ENCODE measurements at regions not wholly inside any gene's neighbourhood (a gene's known extent, or its start where the extent isn't known, plus 50 kb on each side); places are given as distances from the start of the nearest gene placed in this dataset.

DNA sequence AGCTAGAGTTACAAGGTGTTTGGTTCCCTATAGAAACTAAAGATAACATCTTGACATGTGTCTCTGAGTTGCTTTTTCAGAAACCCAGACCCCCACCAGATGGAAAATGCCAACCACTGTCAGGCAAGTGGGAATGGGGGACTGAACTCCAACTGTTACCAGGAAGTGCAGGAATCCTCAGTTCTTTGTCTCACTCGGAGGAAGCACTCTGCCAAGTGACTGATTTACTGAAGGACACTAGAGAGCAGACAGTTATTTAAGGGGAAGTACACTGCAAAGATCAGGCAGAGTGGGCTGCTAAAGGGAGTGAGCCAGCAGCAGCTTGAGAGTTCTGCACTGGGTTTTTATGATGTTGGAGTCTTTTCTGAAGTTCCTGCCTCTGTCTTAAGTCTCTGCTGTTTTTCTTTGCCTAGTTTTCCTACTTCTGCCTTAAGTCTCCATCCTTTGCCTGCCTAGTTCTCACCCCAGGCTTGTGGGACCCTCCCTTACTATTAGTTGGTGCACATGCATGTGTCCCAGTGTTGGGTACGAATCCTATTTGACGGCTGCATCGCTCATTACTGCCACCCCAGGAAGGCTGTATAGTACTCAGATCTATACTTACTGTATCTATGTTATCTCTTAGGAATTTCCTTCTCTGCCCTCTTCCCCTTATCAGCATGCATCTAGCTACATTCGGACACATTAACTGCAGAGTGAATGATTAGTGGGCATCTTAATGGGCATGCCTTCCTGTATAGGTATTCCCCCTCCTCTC lies 97.1 kb downstream of the TEX51 start:
- H3K4me1 ChIP-seq (ENCODE audit: control insufficient read depth, extremely low read depth, insufficient read depth, low read length), result no peaks in the 10 kb centered on the region

DNA sequence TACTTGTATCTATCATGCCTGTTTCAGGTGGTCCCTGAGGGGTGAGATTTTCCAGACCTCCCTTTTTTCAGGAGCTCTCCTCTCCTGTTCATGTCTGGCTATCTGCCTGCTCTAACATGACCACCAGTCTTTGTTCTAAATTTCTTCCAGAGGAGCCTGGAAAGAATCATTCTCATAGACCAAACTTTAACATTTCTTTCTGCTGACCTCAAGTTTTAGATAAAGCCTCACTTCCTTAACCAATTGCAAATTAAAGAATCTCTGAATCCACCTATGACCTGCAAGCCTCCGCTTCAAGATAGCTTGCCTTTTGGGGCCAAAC lies 97.6 kb downstream of the TEX51 start:
- Histone ChIP-seq H4K20me1 (ENCODE audit: control insufficient read depth, extremely low read depth, insufficient read depth, low read length) (no peaks in the 10 kb centered on the region), H3K4me3 (replicated peaks in 1 of 4; ENCODE audit: control extremely low read depth in 1 of 4, insufficient read depth in 1 of 4, low read depth in 3 of 4, low read length in 4 of 4) (no peak overlapping the region), H3K27me3 (ENCODE audit: control insufficient read depth, insufficient read depth, low read length) (no peaks in the 10 kb centered on the region), H3K9ac (ENCODE audit: insufficient read depth, low read length) (no peak overlapping the region), H2AFZ (ENCODE audit: low read length) (no peak overlapping the region), H3K36me3 (ENCODE audit: control insufficient read depth, insufficient read depth, low read length) (no peaks in the 10 kb centered on the region), H3K79me2 (ENCODE audit: control insufficient read depth, insufficient read depth, low read length) (no peaks in the 10 kb centered on the region), H3K4me2 (ENCODE audit: extremely low read depth, insufficient read depth, low read length) (no peak overlapping the region), H3K27ac (ENCODE audit: insufficient read depth, low read length) (no peak overlapping the region), H3K4me1 (ENCODE audit: control insufficient read depth, extremely low read depth, insufficient read depth, low read length) (no peaks in the 10 kb centered on the region), H3K9me3 (ENCODE audit: control insufficient read depth, insufficient read depth, low read depth, low read length) (no peaks in the 10 kb centered on the region)
- DNase-seq (ENCODE audit: low read depth in 2 of 2), result no peak
- TF ChIP-seq EZH2 (IDR thresholded peaks at IDR 0.05; ENCODE audit: low read length, missing control alignments) (no peak), CTCF (conservative IDR thresholded peaks at IDR 0.05 in 1 of 2, IDR thresholded peaks at IDR 0.05 in 1 of 2; ENCODE audit: low read depth in 1 of 2, low read length in 2 of 2) (no peak)

More for the DNA sequence above, 97.1 kb downstream of the TEX51 start:
- H3K4me3 ChIP-seq (replicated peaks in 1 of 4; ENCODE audit: control extremely low read depth in 1 of 4, insufficient read depth in 1 of 4, low read depth in 3 of 4, low read length in 4 of 4), result no peak overlapping the region
- H2AFZ ChIP-seq (ENCODE audit: low read length), result no peak overlapping the region
- H3K9ac ChIP-seq (ENCODE audit: insufficient read depth, low read length), result no peak overlapping the region
- H3K27me3 ChIP-seq (ENCODE audit: control insufficient read depth, insufficient read depth, low read length), result no peaks in the 10 kb centered on the region
- no peak overlapping the region for H3K27ac ChIP-seq (ENCODE audit: insufficient read depth, low read length)
- no peaks in the 10 kb centered on the region for H3K9me3 ChIP-seq (ENCODE audit: control insufficient read depth, insufficient read depth, low read depth, low read length)
- no peak overlapping the region for H3K4me2 ChIP-seq (ENCODE audit: extremely low read depth, insufficient read depth, low read length)
- TF ChIP-seq CTCF (conservative IDR thresholded peaks at IDR 0.05 in 1 of 2, IDR thresholded peaks at IDR 0.05 in 1 of 2; ENCODE audit: low read depth in 1 of 2, low read length in 2 of 2), result no peak
- TF ChIP-seq EZH2 (IDR thresholded peaks at IDR 0.05; ENCODE audit: low read length, missing control alignments), result no peak
- no peak for DNase-seq (ENCODE audit: low read depth in 2 of 2)
- no peaks in the 10 kb centered on the region for H4K20me1 ChIP-seq (ENCODE audit: control insufficient read depth, extremely low read depth, insufficient read depth, low read length)
- H3K36me3 ChIP-seq (ENCODE audit: control insufficient read depth, insufficient read depth, low read length), result no peaks in the 10 kb centered on the region
- no peaks in the 10 kb centered on the region for H3K79me2 ChIP-seq (ENCODE audit: control insufficient read depth, insufficient read depth, low read length)
